Fibroblast of skin of right biceps (primary cell): ENCODE measurements at regions not wholly inside any gene's neighbourhood (a gene's known extent, or its start where the extent isn't known, plus 50 kb on each side); places are given as distances from the start of the nearest gene placed in this dataset.

ENCODE experiments used
- DNase-seq: peaks from one replicate; pipeline ENCODE4 v3.0.0-alpha.2; 2013

DNA sequence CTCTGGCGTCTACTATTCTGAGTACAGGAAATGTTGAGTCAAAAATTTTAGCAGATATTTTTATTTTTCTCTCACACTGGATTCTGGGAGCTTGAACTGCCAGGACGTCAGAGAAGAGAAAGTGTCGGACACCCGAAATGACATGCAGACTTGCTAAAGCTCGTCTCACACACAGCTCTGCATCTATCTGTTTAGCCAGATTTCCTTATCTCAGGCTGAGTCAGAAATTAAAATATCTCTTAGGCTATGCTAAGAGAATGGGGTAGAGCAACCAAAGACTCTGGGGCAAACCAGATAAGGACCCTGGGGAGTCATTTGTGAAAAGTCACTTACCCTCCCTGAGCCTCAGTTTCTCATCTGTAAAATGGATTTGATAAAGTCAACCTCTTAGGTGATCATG is 1124.1 kb downstream of the VRK1 start:
- DNase-seq: no peak

- DNase-seq: no peak
Observed at GRCh38 chr14:97924922-97925613, 1127.9 kb downstream of the VRK1 start.

DNA sequence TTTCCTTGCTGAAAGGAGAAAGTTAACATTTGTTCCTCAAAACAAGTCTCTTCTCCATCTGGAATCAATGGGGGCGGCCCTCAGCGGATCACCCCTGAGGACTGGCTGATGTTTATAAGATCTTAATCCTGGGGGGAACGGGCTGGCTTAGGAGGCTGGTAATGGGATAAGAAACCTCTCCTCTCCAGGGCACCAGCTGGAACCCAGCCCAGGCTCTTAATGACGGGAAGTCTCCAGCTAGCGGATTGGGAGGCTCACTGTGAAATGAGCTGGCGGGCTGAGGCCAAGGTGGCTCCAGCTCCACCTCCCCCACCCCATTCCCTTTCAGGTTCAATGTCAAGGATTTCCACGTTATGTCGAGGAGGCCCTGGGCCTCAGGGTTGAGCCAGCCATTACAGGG is 1133.0 kb downstream of the VRK1 start:
- no peak for DNase-seq

- no peak for DNase-seq
Observed at GRCh38 chr14:97931273-97931672, 1134.1 kb downstream of the VRK1 start.

DNA sequence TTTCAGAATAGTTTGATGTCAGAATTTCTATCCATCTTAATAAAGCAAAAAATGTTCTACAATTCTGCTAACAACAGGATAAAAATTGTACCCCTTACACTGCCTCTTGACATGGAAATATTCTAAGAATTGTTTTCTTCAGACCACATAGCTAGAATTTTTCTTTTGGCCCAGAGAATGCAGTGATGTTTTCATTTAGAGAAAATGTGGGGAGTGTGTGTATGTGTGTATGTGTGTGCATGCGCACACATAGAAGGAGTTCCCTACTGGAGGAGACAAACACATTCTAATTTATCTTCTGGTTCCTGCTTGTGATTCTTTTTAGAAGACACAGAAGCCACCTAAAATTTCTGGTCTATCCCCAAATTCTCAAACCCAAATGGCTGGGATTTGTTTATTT is 1145.7 kb downstream of the VRK1 start:
- DNase-seq: peak; percentile 53

- no peak for DNase-seq
Observed at GRCh38 chr14:97943619-97944018, 1146.4 kb downstream of the VRK1 start.

- no peak for DNase-seq
Observed at GRCh38 chr14:97944380-97944779, 1147.2 kb downstream of the VRK1 start.

DNA sequence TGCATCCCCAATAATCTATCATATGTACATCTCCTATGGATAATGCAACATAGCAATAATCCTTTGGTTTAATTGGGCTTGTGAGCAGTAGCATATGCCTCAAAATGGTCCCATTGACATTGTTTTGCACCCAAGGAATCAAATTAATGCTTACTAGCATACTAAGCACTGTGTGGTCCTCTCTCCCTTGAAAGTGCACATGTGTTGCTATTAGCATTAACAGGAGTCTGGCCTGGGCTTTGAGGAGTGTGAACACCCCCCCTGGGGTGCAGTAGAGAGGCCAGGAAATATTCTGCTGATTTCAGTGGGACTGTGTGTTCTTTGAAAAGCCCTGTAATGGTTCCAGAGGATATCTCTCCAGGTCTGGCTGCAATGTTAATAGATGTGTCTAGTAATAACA is 1148.4 kb downstream of the VRK1 start:
- no peak for DNase-seq

GRCh38 chr14:97946240-97946639 is 1149.1 kb downstream of the VRK1 start:
- no peak for DNase-seq

DNA sequence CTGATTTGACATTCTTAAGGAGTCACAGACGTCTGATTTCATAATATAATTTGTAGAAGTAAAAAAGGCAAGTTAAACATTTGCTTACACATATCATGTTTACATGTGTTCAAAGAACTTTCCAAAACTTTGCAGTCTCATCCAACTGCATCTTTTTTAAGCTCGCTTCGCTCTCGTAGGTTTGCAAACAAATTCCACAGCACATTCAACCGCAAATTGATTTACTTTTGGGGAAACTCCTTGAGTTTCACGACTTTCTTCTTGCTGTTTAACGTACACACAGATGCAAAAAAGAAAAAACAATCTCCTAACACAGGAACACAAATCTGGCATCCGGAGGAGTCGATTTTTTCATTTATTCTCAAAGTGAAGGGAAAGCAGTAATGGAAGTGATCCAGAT is 1149.5 kb downstream of the VRK1 start:
- DNase-seq: no peak

DNA sequence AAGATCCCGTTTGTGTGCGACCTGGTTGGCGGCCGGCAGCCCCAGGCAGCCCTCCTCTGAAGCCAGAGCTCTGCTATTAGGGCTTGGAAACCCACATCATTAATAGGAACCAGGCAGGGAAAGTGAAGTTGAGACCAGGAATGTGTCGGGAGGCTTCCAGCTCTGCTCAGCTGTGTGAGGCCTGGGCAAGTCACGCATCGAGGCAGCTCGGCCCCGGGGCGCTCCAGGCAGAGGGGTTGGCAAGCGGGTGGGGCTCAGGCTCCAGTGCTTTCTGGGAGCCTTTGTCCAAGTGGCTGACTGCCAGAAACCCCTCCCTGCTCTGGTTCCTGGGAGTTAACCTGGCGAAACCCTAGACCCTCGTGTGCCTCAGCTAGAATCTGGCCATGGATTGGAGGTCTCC is 1151.7 kb downstream of the VRK1 start:
- DNase-seq: no peak

GRCh38 chr14:97956581-97957340 is 1159.6 kb downstream of the VRK1 start:
- DNase-seq: no peak

DNA sequence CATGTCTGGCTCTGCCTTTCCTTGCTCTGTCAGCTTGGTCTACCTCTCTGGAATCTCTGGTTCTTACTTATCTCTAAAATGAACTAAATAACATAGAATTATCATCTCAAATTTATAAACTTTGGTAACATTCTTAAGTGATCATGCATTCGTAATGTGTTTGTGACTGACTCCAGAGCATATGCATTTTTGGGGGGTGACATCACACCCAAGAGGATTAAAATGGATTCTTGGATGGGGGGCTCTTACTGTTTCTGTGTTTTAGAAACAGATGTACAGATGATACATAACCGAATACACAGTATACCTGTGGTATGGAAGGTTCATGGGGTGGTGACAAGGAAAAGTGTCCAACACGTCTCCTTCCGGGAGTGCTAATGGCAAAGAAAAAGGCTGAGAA is 1162.1 kb downstream of the VRK1 start:
- peak; percentile 70 for DNase-seq

DNA sequence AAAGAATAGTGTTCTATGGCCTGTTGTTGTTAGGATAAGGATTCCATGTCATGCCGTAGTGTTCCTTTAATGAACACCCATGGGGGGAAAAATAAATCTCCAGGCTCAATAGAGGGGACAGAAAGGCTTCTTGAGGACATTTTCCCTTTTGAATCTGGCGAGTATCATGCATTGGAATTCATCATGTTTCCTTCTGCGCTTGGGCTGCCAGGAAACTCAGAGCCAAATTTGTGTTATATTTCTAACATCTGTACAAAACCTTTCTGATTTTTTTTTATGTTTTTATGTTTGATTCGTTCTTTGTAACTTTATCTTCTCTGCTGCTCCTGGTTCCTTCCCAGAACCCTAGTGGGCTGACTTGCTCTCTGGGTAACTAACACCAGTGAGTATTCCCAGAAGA is 1163.3 kb downstream of the VRK1 start:
- DNase-seq: no peak

DNA sequence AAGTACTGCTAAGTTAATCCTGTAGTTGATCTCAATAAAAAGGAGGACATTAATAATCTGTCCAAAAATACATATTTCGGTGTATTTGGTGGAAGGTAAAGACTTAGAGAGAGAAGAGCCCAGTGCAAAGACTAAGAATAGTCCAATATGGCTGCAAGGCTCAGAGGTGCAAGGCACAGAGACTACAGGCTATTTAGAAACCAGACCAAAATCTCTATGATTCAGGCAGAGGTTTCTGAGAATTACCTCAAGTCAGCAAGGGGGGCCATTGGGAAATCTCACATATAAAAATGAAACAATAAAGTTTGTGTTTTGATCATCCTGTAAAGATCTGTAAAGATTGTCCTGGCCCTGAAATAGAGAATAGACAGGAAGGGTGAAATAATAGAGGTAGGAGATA is 1173.0 kb downstream of the VRK1 start:
- no peak for DNase-seq

DNA sequence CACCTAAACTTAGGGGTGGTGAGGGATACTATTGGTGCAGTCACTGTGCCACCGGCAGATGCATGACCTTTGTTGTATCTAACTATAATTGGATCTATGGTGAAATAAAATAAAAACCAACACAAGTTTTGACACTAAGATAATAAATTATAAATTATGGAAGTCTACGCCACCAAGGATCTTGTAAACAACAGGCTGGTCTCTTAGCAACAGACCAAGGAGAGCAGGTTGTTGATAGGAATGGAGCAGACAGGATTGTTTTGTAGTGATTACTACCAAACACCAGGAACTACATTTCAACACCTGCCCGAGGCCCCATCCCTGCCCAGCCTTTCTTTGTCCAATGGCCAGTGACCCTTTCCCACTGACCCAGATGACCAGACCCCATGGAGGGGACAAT is 1178.0 kb downstream of the VRK1 start:
- DNase-seq: no peak

DNA sequence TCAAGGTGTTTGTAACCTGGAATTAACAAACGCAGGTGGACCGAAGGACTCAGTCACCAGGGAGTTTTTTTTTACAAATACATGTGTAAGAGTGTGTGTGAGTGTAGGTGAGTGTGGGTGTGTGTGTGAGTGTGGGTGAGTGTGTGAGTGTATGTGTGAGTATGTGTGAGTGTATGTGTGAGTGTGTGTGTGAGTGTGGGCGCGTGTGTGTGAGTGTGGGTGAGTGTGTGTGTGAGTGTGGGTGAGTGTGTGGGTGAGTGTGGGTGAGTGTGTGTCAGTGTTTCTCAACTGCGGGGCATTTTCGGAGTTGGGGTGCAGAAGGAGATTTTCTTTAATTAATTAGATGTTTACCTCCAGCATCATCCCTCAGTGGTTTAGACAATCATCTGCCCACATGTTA is 1178.8 kb downstream of the VRK1 start:
- DNase-seq: no peak

GRCh38 chr14:97976861-97977260 is 1179.7 kb downstream of the VRK1 start:
- DNase-seq: no peak

DNA sequence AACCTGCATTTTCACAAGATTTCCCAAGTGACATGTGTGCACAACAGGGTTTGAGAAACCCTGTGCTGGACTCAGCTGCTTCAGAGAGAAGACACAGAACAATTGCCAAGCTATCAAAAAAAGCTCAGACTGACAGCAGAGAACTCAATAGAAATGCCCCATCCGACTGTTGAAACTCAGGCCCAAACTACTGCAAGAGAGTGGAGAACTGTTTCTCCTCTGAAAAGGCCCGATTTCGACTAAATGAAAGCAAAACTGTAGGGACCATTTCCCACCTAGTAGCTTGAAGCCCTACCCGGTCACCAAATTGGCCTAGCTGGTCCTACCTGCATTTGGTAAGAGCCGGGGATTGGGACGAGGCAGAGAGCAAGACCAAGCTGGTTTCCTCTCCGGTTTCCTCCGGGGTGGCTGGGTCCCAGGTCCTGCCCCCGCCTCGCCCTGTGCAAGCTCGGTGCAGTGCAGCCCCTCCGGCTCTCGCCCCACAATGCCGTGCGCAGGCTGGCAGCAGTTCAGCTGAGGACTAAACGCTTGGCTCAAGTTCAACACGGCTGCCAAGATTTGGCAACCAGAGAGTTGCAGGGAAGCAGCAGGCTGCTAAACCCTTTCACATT is 1180.6 kb downstream of the VRK1 start:
- DNase-seq: peak; percentile 71

DNA sequence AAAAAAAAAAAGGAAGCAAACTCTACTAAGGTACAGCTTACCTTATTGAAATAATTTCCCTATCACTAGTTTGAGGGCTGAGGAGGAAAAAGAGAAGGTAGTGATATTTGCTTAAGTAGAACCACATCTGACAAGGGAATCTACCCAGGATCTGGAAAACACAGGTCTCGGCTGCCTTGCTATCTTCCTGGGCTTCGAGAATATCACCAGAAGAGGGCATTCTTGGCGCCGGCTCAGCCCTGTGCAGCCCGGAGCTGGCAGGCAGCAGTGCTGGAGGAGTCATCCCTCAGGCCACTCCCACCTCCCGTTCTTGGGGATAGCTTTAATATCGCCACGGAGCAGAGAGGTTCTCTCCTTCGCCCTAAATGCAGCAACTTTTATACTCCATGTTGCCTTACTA is 1181.2 kb downstream of the VRK1 start:
- peak; percentile 84 for DNase-seq

- DNase-seq: no peak
Observed at GRCh38 chr14:97993508-97994019, 1196.4 kb downstream of the VRK1 start.

GRCh38 chr14:97994020-97994531 is 1196.9 kb downstream of the VRK1 start:
- DNase-seq: no peak

DNA sequence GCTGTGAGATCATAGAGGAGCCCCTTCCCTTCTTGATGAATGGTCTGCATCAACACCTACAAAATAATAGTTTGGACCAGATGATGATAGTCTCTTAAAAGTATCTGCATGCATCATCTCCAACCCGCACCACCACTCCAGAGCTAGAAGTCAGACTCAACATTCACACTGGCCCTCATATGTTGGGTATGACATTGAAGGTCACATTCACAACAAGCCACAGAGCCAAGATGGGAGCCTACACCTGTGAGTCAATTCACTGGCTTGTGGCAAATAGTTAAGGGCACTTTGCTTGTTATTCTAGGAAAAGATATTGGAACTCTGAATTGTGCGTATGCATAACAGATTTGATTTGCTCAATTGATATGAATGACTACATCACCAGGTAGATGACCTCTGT is 1197.9 kb downstream of the VRK1 start:
- no peak for DNase-seq

GRCh38 chr14:97995531-97995930 is 1198.3 kb downstream of the VRK1 start:
- DNase-seq: no peak
